GM12878 (cell line): ENCODE measurements at regions not wholly inside any gene's neighbourhood (a gene's known extent, or its start where the extent isn't known, plus 50 kb on each side); places are given as distances from the start of the nearest gene placed in this dataset.
"Not testable (repeated sequence)": the region's sequence is repeated elsewhere in the genome, so short reads cannot be mapped to it uniquely, and the experiment has no call there.

ENCODE experiments used
- ATAC-seq: fragments of 200-7000 bp; cut with Tn5 transposase; 3 replicates; pipeline ENCODE4 v1.9.1; 2020; ENCODE audit warnings: mild to moderate bottlenecking, moderate library complexity
- BruUV-seq: library from RNA; stranded (reverse); fragments of 400-500 nt; replicated peaks from 2 replicates; lab custom pipeline; 2021; lab: Mats Ljungman, UMichigan
- CTCF ChIA-PET: fragments of 300-600 bp; sonication (Branson Sonifier 250); formaldehyde crosslinking; extraction: SDS; loops from one replicate; lab custom pipeline; 2021; ENCODE audit warnings: inconsistent platforms; lab: Yijun Ruan, JAX
- POLR2A ChIA-PET: fragments of 350-600 bp; formaldehyde crosslinking; extraction: SDS; loops from one replicate; lab custom pipeline; 2021; ENCODE audit warnings: inconsistent platforms; lab: Charles Lee
- RAD21 ChIA-PET: fragments of 300-600 bp; sonication (Branson Sonifier 250); formaldehyde crosslinking; loops from one replicate; lab custom pipeline; 2023; ENCODE audit warnings: antibody characterized with exemption; ENCODE audit not compliant: unreplicated experiment; lab: Charles Lee
- SMC1A ChIA-PET: fragments of 300-600 bp; sonication (Branson Sonifier 250); formaldehyde crosslinking; loops from one replicate; lab custom pipeline; 2023; ENCODE audit not compliant: unreplicated experiment, uncharacterized antibody; lab: Charles Lee
- DNase-seq: peaks from one replicate; pipeline ENCODE4 v3.0.0-alpha.2; 2011; ENCODE audit warnings: low read depth, low spot score
- FAIRE-seq: peaks from 3 replicates; lab custom pipeline; 2011; peaks lifted over from hg19 to GRCh38; lab: Jason Lieb, UNC
- H2AFZ ChIP-seq: 2 replicates; pipeline ENCODE4 v1.6.0; 2011; ENCODE audit warnings: low read depth, low read length, control low read depth; ENCODE audit not compliant: control insufficient read depth
- H3K27ac ChIP-seq: 2 replicates; pipeline ENCODE4 v1.5.1; 2011; ENCODE audit warnings: control low read depth; ENCODE audit not compliant: control insufficient read depth, insufficient read depth
- H3K27me3 ChIP-seq, 2 experiments: replicated peaks in 1 of 2; 2 replicates each; pipeline versions ENCODE4 v1.6.0 to v1.6.1; 2011; ENCODE audit warnings: low read length in 1 of 2; ENCODE audit not compliant: control insufficient read depth in 2 of 2, insufficient read depth in 2 of 2
- H3K36me3 ChIP-seq, 2 experiments: 2 replicates each; pipeline ENCODE4 v1.5.1; 2011; ENCODE audit warnings: low read length in 1 of 2; ENCODE audit not compliant: control insufficient read depth in 2 of 2, insufficient read depth in 2 of 2
- H3K4me1 ChIP-seq: 2 replicates; pipeline ENCODE4 v1.6.1; 2011; ENCODE audit warnings: mild to moderate bottlenecking, low read length, moderate library complexity, mixed read lengths; ENCODE audit not compliant: control insufficient read depth, insufficient read depth
- H3K4me2 ChIP-seq: 2 replicates; pipeline ENCODE4 v1.6.0; 2011; ENCODE audit warnings: control low read depth; ENCODE audit not compliant: control insufficient read depth, insufficient read depth
- H3K4me3 ChIP-seq: fragments of 200-600 bp; sonication (generic); 2 replicates; pipeline ENCODE4 v1.5.1; 2016
- H3K79me2 ChIP-seq: 2 replicates; pipeline ENCODE4 v1.6.0; 2011; ENCODE audit warnings: low read length; ENCODE audit not compliant: control insufficient read depth, insufficient read depth
- H3K9ac ChIP-seq: 2 replicates; pipeline ENCODE4 v1.8.0; 2011; ENCODE audit warnings: low read length, control low read depth, mixed read lengths; ENCODE audit not compliant: control insufficient read depth, insufficient read depth
- H3K9me3 ChIP-seq: replicated peaks from 3 replicates; pipeline ENCODE4 v1.5.1; 2011; ENCODE audit warnings: mild to moderate bottlenecking, low read length; ENCODE audit not compliant: control insufficient read depth, insufficient read depth
- H4K20me1 ChIP-seq: 2 replicates; pipeline ENCODE4 v1.6.0; 2011; ENCODE audit not compliant: control insufficient read depth, insufficient read depth
- WGBS: methylation state at CpG from one replicate; pipeline ENCODE4 v1.1.6; 2016; ENCODE audit warnings: low lambda C conversion rate; ENCODE audit not compliant: insufficient replicate concordance, insufficient coverage; ENCODE audit errors: missing lambda C conversion rate; 5-methylcytosine and 5-hydroxymethylcytosine counted together
- in situ Hi-C: fragments of 300-500 bp; cut with MboI; formaldehyde crosslinking; loops from 9 replicates; pipeline ENCODE4 v1.14.3; 2018; ENCODE audit warnings: mixed read lengths
- intact Hi-C: fragments of 100-400 bp; cut with micrococcal nuclease; formaldehyde crosslinking; loops from one replicate; pipeline ENCODE4 v1.14.2; 2022; ENCODE audit not compliant: unreplicated experiment

- H3K9me3 ChIP-seq, CTCF ChIA-PET, BruUV-seq, RAD21 ChIA-PET, H4K20me1 ChIP-seq, H3K4me3 ChIP-seq, DNase-seq, ATAC-seq, SMC1A ChIA-PET, POLR2A ChIA-PET, H3K27me3 ChIP-seq, in situ Hi-C loops, H3K36me3 ChIP-seq, H2AFZ ChIP-seq, H3K4me1 ChIP-seq, FAIRE-seq, H3K27ac ChIP-seq, H3K79me2 ChIP-seq, H3K4me2 ChIP-seq, H3K9ac ChIP-seq, intact Hi-C loops: not testable (repeated sequence)
- 21% methylated on average over 25 of the region's 27 CpGs for WGBS
Observed at GRCh38 chr2:95663471-95664441, 72.0 kb downstream of the TRIM43 start.

- BruUV-seq, FAIRE-seq, H3K4me3 ChIP-seq, RAD21 ChIA-PET, H3K9me3 ChIP-seq, ATAC-seq, H3K4me2 ChIP-seq, POLR2A ChIA-PET, in situ Hi-C loops, CTCF ChIA-PET, H3K27me3 ChIP-seq, H3K4me1 ChIP-seq, intact Hi-C loops, H3K9ac ChIP-seq, DNase-seq, H3K36me3 ChIP-seq, H2AFZ ChIP-seq, H3K79me2 ChIP-seq, H3K27ac ChIP-seq, H4K20me1 ChIP-seq: not testable (repeated sequence)
- WGBS: 0% methylated on average over 2 of the region's 2 CpGs
- SMC1A ChIA-PET: interaction anchor here (0.7 kb wide), 1 partner anchor 1219 kb away, joined by 3 read pairs; no protein-coding TSS in a partner anchor
Observed at GRCh38 chr2:95666636-95667035, 74.8 kb downstream of the TRIM43 start.
